Cardiac fibroblast (primary cell): ENCODE measurements at regions not wholly inside any gene's neighbourhood (a gene's known extent, or its start where the extent isn't known, plus 50 kb on each side); places are given as distances from the start of the nearest gene placed in this dataset.

Experiments used
- DNase-seq, 2 donors: peaks; one replicate each; pipeline versions ENCODE4 v3.0.0 to v3.0.0-alpha.2; 2010; ENCODE audit warnings: low read depth in 2 of 2
- H3K4me3 ChIP-seq, 2 donors: replicated peaks in 1 of 2; 1 replicate in 1 of 2; 2 replicates in 1 of 2; pipeline ENCODE4 v1.5.1; 2011; ENCODE audit warnings: low read depth in 2 of 2, low read length in 2 of 2, mild to moderate bottlenecking in 2 of 2, moderate library complexity in 1 of 2
- TF ChIP-seq, protein P1 (sequence below): IDR thresholded peaks from one replicate; pipeline ENCODE4 v1.5.1; 2011; ENCODE audit warnings: low read depth, mild to moderate bottlenecking, low read length, inconsistent platforms

DNA sequence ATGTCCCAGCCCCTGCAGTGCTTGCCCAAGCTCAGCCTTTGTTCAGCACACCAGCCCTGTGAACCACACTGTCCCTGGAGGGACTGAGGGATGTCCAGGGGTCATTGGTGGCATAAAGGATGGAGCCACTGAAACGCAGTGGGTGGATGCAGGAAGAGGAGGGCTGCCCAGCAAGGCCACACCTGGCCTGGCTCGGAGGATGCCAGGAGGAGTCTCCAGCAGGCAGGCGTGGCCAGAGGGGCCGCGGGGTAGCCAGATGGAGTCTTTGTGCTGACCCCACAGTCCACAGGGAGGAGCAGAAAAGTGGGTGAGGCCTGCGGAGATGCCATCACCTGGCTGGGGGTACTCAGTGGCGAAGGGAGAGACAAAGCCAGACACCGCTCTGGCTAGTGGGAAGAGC lies 108.5 kb upstream of the C14orf180 start:
- H3K4me3 ChIP-seq = no peak overlapping the region
- TF ChIP-seq, protein P1, sequence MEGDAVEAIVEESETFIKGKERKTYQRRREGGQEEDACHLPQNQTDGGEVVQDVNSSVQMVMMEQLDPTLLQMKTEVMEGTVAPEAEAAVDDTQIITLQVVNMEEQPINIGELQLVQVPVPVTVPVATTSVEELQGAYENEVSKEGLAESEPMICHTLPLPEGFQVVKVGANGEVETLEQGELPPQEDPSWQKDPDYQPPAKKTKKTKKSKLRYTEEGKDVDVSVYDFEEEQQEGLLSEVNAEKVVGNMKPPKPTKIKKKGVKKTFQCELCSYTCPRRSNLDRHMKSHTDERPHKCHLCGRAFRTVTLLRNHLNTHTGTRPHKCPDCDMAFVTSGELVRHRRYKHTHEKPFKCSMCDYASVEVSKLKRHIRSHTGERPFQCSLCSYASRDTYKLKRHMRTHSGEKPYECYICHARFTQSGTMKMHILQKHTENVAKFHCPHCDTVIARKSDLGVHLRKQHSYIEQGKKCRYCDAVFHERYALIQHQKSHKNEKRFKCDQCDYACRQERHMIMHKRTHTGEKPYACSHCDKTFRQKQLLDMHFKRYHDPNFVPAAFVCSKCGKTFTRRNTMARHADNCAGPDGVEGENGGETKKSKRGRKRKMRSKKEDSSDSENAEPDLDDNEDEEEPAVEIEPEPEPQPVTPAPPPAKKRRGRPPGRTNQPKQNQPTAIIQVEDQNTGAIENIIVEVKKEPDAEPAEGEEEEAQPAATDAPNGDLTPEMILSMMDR = no peak
- DNase-seq = no peak

DNA sequence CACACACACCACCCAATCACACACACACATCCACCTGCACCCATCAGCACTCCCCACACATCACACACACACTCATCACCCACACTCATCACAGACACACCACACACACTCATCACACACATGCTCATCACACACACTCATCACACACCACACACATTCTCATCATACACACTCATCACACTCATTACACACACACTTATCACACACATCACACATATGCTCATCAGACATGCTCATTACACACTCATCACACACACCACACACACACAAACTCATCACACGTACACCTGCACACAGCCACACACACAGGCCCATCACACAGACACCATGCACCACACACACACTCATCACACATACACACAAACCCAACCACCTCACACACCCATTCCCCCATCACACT lies 107.5 kb upstream of the C14orf180 start:
- H3K4me3 ChIP-seq = no peak overlapping the region
- TF ChIP-seq, protein P1 = no peak
- no peak for DNase-seq

DNA sequence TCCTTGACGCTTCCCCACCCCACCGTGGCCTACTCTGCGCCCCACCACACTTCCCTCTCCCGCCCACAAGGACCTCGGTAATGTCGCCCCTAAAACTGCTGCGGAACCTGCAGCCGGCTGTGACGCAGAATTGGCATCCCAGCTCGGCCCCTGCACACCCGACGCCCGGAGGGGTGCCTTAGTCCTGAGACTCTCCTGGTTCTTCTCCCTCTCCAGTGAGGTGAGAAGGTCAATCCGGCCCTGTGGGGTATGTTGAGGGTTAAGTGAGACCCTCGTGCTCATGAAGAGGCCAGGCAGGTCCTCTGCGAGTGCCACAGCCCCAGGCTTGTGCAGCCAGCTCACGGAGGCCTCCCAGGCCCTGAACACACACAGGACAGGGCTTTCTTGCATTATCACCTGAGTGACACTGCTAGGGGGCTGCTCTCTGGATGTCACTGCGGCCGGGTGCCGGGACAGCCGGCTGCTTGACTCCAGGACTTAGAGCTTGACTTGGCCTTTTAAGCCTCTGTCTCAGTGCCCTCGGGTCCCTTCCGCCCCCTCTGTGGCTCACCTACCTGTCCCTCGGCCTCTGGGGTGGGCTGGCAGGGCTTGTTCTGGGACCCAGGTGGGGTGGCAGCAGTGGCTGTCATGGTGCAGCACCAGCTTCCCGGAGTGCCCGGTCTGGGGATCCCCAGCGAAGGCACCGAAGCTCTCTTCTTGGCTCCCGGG lies 106.9 kb upstream of the C14orf180 start:
- DNase-seq = no peak
- TF ChIP-seq, protein P1 = no peak
- H3K4me3 ChIP-seq = no peak overlapping the region

DNA sequence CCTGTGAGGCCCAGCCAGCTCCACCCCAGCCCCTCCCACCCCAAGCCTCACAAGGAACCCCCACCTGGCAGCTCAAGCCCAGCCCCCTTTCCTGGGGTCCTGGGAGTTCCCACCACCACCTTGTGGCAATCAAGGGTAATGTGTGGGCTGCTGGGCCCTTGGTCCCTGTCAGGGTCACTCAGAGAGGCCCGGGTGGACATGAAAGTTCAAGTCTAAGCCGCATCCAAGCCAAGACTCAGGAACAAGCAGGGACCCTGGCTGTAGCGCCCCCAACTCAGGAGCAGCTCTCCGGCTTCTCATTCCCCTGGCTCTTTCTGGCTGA lies 106.4 kb upstream of the C14orf180 start:
- H3K4me3 ChIP-seq = no peak overlapping the region
- DNase-seq = no peak
- TF ChIP-seq, protein P1 = no peak

DNA sequence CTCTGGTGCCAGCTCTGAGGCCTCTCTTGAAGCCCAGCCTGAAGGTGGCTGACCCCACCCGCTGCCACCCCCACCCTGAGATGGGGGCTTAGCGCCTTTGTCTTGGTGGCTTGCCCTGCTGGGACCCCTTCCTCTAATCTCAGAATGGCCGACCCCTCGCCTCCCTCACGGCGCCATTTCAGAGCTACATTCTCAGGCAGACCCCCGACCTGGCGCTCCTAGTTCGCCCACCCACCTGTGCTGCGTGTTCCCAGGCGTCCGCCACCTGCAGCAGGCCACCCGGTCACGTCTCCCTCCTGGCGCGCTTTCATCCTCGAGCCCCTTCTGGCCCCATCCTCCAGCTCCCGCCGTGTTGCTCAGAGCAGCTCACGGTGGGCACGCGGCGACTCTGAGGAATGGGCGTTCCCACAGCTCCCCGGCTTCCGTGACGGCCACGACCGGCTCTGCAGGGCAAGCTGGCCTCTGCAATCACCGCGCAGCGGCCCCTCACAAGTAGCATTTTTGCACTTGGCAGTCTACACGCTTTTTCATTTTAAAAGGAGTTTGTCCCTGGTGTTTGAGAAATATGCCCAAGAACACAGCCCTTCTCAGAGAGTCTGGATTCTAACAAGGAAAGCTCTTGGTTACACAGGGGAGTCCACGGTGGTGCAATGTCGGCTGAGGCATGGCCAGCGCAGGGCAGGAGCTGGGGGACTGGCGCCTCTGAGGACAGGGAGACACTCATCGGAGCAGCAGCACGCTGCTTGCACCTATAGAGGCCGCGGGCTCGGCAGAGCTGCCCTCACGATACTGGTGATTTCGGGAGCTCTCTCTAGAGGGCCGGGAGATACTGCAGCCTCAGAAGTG lies 105.7 kb upstream of the C14orf180 start:
- TF ChIP-seq, protein P1 = no peak
- DNase-seq = no peak
- no peak overlapping the region for H3K4me3 ChIP-seq

DNA sequence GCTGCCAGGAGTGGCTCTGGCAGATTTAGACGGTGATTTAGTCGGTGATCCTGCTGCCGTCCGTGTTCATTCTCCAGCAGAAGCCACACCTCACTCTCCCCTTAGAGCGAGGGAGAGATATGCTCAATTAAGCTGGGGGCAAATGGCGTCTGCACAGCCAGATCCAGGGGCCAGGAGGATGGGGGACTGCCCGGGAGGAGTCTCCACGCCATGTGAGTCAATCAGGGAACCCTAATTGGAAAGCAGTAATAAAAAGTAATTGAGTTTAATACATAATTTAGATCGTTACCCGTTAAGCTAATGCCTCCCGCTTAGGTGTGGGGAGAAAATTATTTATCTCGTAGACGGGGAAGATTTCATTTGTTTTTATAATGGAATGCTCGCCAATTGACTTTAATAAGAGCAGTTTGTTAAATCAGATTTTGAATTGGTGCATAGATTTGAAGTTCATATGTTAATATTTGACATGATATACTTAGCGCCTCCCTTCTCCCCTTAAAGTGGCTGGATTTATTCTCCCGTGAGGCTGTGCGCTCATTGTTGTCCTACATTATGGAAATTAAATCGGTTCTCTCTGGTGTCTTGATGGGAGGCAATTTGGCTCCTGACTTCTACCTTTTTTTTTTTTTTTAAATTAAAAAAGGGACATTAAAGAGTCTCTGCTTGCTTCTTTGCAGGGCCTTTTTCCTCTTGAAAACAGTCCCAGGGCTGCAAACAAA lies 104.9 kb upstream of the C14orf180 start:
- no peak for DNase-seq
- no peak overlapping the region for H3K4me3 ChIP-seq
- TF ChIP-seq, protein P1 = no peak
